IMR-90 (cell line): ENCODE measurements at regions not wholly inside any gene's neighbourhood (a gene's known extent, or its start where the extent isn't known, plus 50 kb on each side); places are given as distances from the start of the nearest gene placed in this dataset.

Experiments
- POLR2A ChIP-seq: IDR thresholded peaks from 2 replicates; pipeline ENCODE4 v1.6.1; 2012; ENCODE audit warnings: mild to moderate bottlenecking, low read depth, low read length
- RAD21 ChIP-seq: IDR thresholded peaks from 2 replicates; pipeline ENCODE4 v1.6.1; 2012; ENCODE audit warnings: low read length, improper control_type of control experiment

DNA sequence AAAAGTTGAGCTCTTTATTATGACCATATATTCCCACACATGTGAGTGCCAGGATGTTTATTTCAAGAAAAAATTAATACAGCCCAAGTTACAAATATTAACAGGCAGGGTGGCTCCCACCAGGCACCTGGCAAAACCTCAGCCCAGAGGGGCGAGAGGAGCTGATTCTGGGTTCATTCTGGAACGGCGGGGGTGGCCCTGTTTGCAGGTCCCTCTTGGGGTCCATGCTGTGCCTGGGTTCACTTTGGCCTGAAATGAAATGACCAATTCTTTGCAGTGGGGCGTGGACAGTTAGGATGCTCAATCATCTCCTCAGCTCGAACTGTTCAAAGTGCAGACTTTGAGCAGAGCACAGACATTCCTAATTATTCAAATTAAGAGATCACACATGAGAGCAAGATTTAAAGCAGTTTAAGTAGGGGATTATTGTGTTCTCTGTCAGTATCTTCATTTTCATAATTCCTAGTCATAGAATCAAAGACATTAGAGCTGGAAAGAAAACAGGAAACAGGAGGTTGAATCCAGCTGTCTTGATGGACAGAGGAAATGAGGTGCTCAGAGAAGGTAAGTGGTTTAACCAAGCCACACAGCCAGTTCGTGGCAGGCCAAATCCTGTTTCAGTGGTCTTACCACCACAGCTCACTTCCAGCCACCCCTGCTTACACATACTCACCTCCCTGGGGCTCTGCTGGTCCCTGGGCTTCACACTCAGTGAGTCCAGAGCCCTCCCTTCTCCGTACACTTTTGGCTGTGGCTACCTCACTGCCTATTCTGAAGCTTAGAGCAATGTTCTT lies 363.9 kb upstream of the TNRC6C start:
- no peak for TF ChIP-seq POLR2A
- no peak for TF ChIP-seq RAD21
